DOHH2 (cell line): ENCODE measurements at regions not wholly inside any gene's neighbourhood (a gene's known extent, or its start where the extent isn't known, plus 50 kb on each side); places are given as distances from the start of the nearest gene placed in this dataset.

Experiments
- H3F3A ChIP-seq: fragments of 200-600 bp; sonication (generic), shearing (Covaris generic); 2 replicates; pipeline ENCODE4 v1.6.0; 2016; ENCODE audit warnings: antibody characterized with exemption, mild to moderate bottlenecking; ENCODE audit not compliant: control insufficient read depth, insufficient read depth
- H3K27ac ChIP-seq: fragments of 200-600 bp; sonication (generic); 2 replicates; pipeline ENCODE4 v1.5.1; 2014; ENCODE audit warnings: low read depth, mild to moderate bottlenecking, low read length, moderate library complexity
- H3K27me3 ChIP-seq: fragments of 200-600 bp; sonication (generic); 2 replicates; pipeline ENCODE4 v1.6.1; 2014; ENCODE audit warnings: mild to moderate bottlenecking, low read length, mixed read lengths; ENCODE audit not compliant: control insufficient read depth
- H3K36me3 ChIP-seq: fragments of 200-600 bp; sonication (generic); 2 replicates; pipeline ENCODE4 v1.6.1; 2014; ENCODE audit warnings: mild to moderate bottlenecking, low read length, moderate library complexity, mixed read lengths; ENCODE audit not compliant: control insufficient read depth
- H3K4me1 ChIP-seq: fragments of 200-600 bp; sonication (generic); 2 replicates; pipeline ENCODE4 v1.6.1; 2014; ENCODE audit warnings: mild to moderate bottlenecking, low read length, mixed read lengths; ENCODE audit not compliant: control insufficient read depth
- H3K4me2 ChIP-seq: fragments of 200-600 bp; sonication (generic); 2 replicates; pipeline ENCODE4 v1.6.0; 2014; ENCODE audit warnings: mild to moderate bottlenecking, low read length, moderate library complexity
- H3K4me3 ChIP-seq: fragments of 200-600 bp; sonication (generic); 2 replicates; pipeline ENCODE4 v1.5.1; 2014; ENCODE audit warnings: mild to moderate bottlenecking, low read length, mixed read lengths
- H3K79me2 ChIP-seq: fragments of 200-600 bp; sonication (generic); 2 replicates; pipeline ENCODE4 v1.6.1; 2014; ENCODE audit warnings: mild to moderate bottlenecking, low read length, mixed read lengths; ENCODE audit not compliant: control insufficient read depth
- H3K9me2 ChIP-seq: fragments of 200-600 bp; sonication (generic); replicated peaks from 2 replicates; pipeline ENCODE4 v1.6.1; 2014; ENCODE audit warnings: mild to moderate bottlenecking, low read length, mixed read lengths; ENCODE audit not compliant: control insufficient read depth
- H3K9me3 ChIP-seq: fragments of 200-600 bp; sonication (generic); 2 replicates; pipeline ENCODE4 v1.6.1; 2014; ENCODE audit warnings: antibody characterized with exemption, low read length, mixed read lengths; ENCODE audit not compliant: control insufficient read depth, insufficient read depth
- H4K20me1 ChIP-seq: fragments of 200-600 bp; sonication (generic); 2 replicates; pipeline ENCODE4 v1.6.0; 2014; ENCODE audit warnings: low read depth, mild to moderate bottlenecking, antibody characterized with exemption, low read length, moderate library complexity; ENCODE audit not compliant: control insufficient read depth, insufficient read depth
- CTCF ChIP-seq: fragments of 200-600 bp; sonication (generic); IDR thresholded peaks from one replicate; pipeline ENCODE4 v1.5.1; 2014; ENCODE audit warnings: antibody characterized with exemption, mild to moderate bottlenecking, low read depth, low read length; ENCODE audit not compliant: poor library complexity, severe bottlenecking
- EZH2phosphoT487 ChIP-seq: fragments of 200-600 bp; sonication (generic); IDR thresholded peaks from 2 replicates; pipeline ENCODE4 v1.6.1; 2017; ENCODE audit warnings: borderline replicate concordance, mild to moderate bottlenecking, antibody characterized with exemption, low read length, moderate library complexity, mixed read lengths

- H3F3A ChIP-seq: no peaks in the 10 kb centered on the region
- no peak overlapping the region for H3K4me2 ChIP-seq
- H3K27me3 ChIP-seq: no peaks in the 10 kb centered on the region
- H3K9me3 ChIP-seq: peaks cover 22% of the 10 kb centered on the region; the same call in 1 of the 2 replicates
- no peak for TF ChIP-seq EZH2phosphoT487
- TF ChIP-seq CTCF: no peak
- no peaks in the 10 kb centered on the region for H4K20me1 ChIP-seq
- H3K4me3 ChIP-seq: no peak overlapping the region
- H3K27ac ChIP-seq: no peak overlapping the region
- no peaks in the 10 kb centered on the region for H3K4me1 ChIP-seq
- no peaks in the 10 kb centered on the region for H3K79me2 ChIP-seq
- no peaks in the 10 kb centered on the region for H3K9me2 ChIP-seq
- H3K36me3 ChIP-seq: no peaks in the 10 kb centered on the region
Measured at GRCh38 chr7:367351-367901, 77.5 kb downstream of the FOXL3 start.

- H3K27me3 ChIP-seq: no peaks in the 10 kb centered on the region
- H3K4me2 ChIP-seq: no peak overlapping the region
- H3K9me3 ChIP-seq: peaks cover 17% of the 10 kb centered on the region; the same call in 1 of the 2 replicates
- no peaks in the 10 kb centered on the region for H3F3A ChIP-seq
- TF ChIP-seq EZH2phosphoT487 (no peak), CTCF (no peak)
- no peaks in the 10 kb centered on the region for H3K4me1 ChIP-seq
- H3K4me3 ChIP-seq: no peak overlapping the region
- no peaks in the 10 kb centered on the region for H3K9me2 ChIP-seq
- no peak overlapping the region for H3K27ac ChIP-seq
- H3K36me3 ChIP-seq: no peaks in the 10 kb centered on the region
- no peaks in the 10 kb centered on the region for H3K79me2 ChIP-seq
- no peaks in the 10 kb centered on the region for H4K20me1 ChIP-seq
Measured at GRCh38 chr7:368651-369475, 78.9 kb downstream of the FOXL3 start.

- H3K36me3 ChIP-seq: no peaks in the 10 kb centered on the region
- no peaks in the 10 kb centered on the region for H3K27me3 ChIP-seq
- no peak overlapping the region for H3K27ac ChIP-seq
- no peaks in the 10 kb centered on the region for H3F3A ChIP-seq
- H3K4me2 ChIP-seq: no peak overlapping the region
- H4K20me1 ChIP-seq: no peaks in the 10 kb centered on the region
- peaks cover 17% of the 10 kb centered on the region; the same call in 1 of the 2 replicates for H3K9me3 ChIP-seq
- H3K9me2 ChIP-seq: no peaks in the 10 kb centered on the region
- H3K4me1 ChIP-seq: no peaks in the 10 kb centered on the region
- TF ChIP-seq EZH2phosphoT487 (no peak), CTCF (no peak)
- H3K79me2 ChIP-seq: no peaks in the 10 kb centered on the region
- H3K4me3 ChIP-seq: no peak overlapping the region
Measured at GRCh38 chr7:369476-370258, 79.7 kb downstream of the FOXL3 start.
